B cell (primary cell): ENCODE measurements at regions not wholly inside any gene's neighbourhood (a gene's known extent, or its start where the extent isn't known, plus 50 kb on each side); places are given as distances from the start of the nearest gene placed in this dataset.

ENCODE experiments used
- CTCF ChIP-seq: fragments of 200-600 bp; IDR thresholded peaks from one replicate; pipeline ENCODE4 v1.8.0; 2022; ENCODE audit warnings: antibody characterized with exemption, mild to moderate bottlenecking
- EZH2 ChIP-seq: IDR thresholded peaks from 2 replicates; pipeline ENCODE4 v1.6.1; 2012; ENCODE audit warnings: borderline replicate concordance, low read depth, mild to moderate bottlenecking, moderate library complexity, low read length; ENCODE audit not compliant: insufficient read depth, poor library complexity, severe bottlenecking

- no peak for TF ChIP-seq CTCF
- TF ChIP-seq EZH2: no peak
Measured at GRCh38 chrX:34877436-34877835, 65.2 kb upstream of the FAM47B start.
